Loucy (cell line): ENCODE measurements at regions not wholly inside any gene's neighbourhood (a gene's known extent, or its start where the extent isn't known, plus 50 kb on each side); places are given as distances from the start of the nearest gene placed in this dataset.

Source experiments
- H2AFZ ChIP-seq: fragments of 200-600 bp; sonication (generic); 2 replicates; pipeline ENCODE4 v1.6.0; 2016; ENCODE audit warnings: antibody characterized with exemption, mild to moderate bottlenecking, low read length, moderate library complexity
- H3F3A ChIP-seq: fragments of 200-600 bp; 2 replicates; pipeline ENCODE4 v1.6.0; 2016; ENCODE audit warnings: antibody characterized with exemption, low read depth, mild to moderate bottlenecking
- H3K27me3 ChIP-seq: fragments of 200-600 bp; sonication (generic); 2 replicates; pipeline ENCODE4 v1.6.1; 2014; ENCODE audit warnings: low read length, mild to moderate bottlenecking; ENCODE audit not compliant: insufficient read depth, poor library complexity, severe bottlenecking
- H3K36me3 ChIP-seq: fragments of 200-600 bp; sonication (generic); 2 replicates; pipeline ENCODE4 v1.6.1; 2016; ENCODE audit warnings: low read length; ENCODE audit not compliant: insufficient read depth
- H3K4me1 ChIP-seq: fragments of 200-600 bp; sonication (generic); 2 replicates; pipeline ENCODE4 v1.5.1; 2014; ENCODE audit warnings: low read length, mild to moderate bottlenecking; ENCODE audit not compliant: insufficient read depth, poor library complexity, severe bottlenecking
- H3K4me2 ChIP-seq: fragments of 200-600 bp; sonication (generic); 2 replicates; pipeline ENCODE4 v1.6.0; 2014; ENCODE audit warnings: antibody characterized with exemption, low read length, low read depth, mild to moderate bottlenecking; ENCODE audit not compliant: poor library complexity, severe bottlenecking
- H3K4me3 ChIP-seq: fragments of 200-600 bp; sonication (generic); 2 replicates; pipeline ENCODE4 v1.5.1; 2014; ENCODE audit warnings: low read length, mild to moderate bottlenecking, mixed read lengths; ENCODE audit not compliant: poor library complexity, severe bottlenecking
- H3K79me2 ChIP-seq: fragments of 200-600 bp; sonication (generic); 2 replicates; pipeline ENCODE4 v1.6.1; 2014; ENCODE audit warnings: low read length; ENCODE audit not compliant: insufficient read depth
- H3K9ac ChIP-seq: fragments of 200-600 bp; sonication (generic); 2 replicates; pipeline ENCODE4 v1.6.0; 2014; ENCODE audit warnings: mild to moderate bottlenecking, low read depth, low read length, moderate library complexity; ENCODE audit not compliant: poor library complexity, severe bottlenecking
- H3K9me2 ChIP-seq: fragments of 200-600 bp; sonication (generic); replicated peaks from 2 replicates; pipeline ENCODE4 v1.6.1; 2016; ENCODE audit warnings: low read depth, low read length, mixed read lengths
- H3K9me3 ChIP-seq: fragments of 200-600 bp; sonication (generic); 2 replicates; pipeline ENCODE4 v1.6.1; 2014; ENCODE audit warnings: mild to moderate bottlenecking, antibody characterized with exemption, low read length, low read depth; ENCODE audit not compliant: insufficient read depth
- H4K20me1 ChIP-seq: fragments of 200-600 bp; sonication (generic); 2 replicates; pipeline ENCODE4 v1.6.0; 2014; ENCODE audit warnings: antibody characterized with exemption, low read length, mild to moderate bottlenecking; ENCODE audit not compliant: insufficient read depth, poor library complexity, severe bottlenecking
- EZH2phosphoT487 ChIP-seq: fragments of 200-600 bp; IDR thresholded peaks from 2 replicates; pipeline ENCODE4 v1.6.1; 2018; ENCODE audit warnings: antibody characterized with exemption, mild to moderate bottlenecking, moderate library complexity, borderline replicate concordance
- TF ChIP-seq, protein P1 (sequence below): fragments of 200-600 bp; sonication (generic); conservative IDR thresholded peaks from 2 replicates; pipeline ENCODE4 v1.5.1; 2014; ENCODE audit warnings: mild to moderate bottlenecking, antibody characterized with exemption, low read length

DNA sequence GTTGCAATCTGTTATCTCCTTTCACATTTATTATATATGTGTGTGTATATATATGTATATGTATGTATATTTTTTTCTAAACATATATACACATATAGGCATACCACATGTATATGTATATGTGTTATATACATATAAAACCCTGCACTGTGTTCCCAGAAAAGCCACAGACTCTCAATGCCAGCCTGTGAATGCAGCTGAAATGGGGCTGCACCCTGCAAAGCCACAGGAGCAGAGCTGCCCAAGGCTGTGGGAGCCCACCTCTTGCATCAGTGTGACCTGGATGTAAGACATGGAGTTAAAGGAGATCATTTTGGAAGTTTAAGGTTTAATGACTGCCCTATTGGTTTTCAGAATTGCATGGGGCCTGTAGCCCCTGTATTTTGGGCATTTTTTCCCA lies 762.3 kb upstream of the ARPP21 start:
- TF ChIP-seq, protein P1, sequence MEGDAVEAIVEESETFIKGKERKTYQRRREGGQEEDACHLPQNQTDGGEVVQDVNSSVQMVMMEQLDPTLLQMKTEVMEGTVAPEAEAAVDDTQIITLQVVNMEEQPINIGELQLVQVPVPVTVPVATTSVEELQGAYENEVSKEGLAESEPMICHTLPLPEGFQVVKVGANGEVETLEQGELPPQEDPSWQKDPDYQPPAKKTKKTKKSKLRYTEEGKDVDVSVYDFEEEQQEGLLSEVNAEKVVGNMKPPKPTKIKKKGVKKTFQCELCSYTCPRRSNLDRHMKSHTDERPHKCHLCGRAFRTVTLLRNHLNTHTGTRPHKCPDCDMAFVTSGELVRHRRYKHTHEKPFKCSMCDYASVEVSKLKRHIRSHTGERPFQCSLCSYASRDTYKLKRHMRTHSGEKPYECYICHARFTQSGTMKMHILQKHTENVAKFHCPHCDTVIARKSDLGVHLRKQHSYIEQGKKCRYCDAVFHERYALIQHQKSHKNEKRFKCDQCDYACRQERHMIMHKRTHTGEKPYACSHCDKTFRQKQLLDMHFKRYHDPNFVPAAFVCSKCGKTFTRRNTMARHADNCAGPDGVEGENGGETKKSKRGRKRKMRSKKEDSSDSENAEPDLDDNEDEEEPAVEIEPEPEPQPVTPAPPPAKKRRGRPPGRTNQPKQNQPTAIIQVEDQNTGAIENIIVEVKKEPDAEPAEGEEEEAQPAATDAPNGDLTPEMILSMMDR, result no peak
- TF ChIP-seq EZH2phosphoT487, result no peak
- Histone ChIP-seq H2AFZ (no peak overlapping the region), H3K36me3 (no peaks in the 10 kb centered on the region), H3K4me1 (no peaks in the 10 kb centered on the region), H3K27me3 (no peaks in the 10 kb centered on the region), H3K4me2 (no peak overlapping the region), H3K9ac (no peak overlapping the region), H3K9me2 (no peaks in the 10 kb centered on the region), H3K4me3 (no peak overlapping the region), H3K9me3 (no peaks in the 10 kb centered on the region), H4K20me1 (no peaks in the 10 kb centered on the region), H3K79me2 (no peaks in the 10 kb centered on the region), H3F3A (no peaks in the 10 kb centered on the region)

DNA sequence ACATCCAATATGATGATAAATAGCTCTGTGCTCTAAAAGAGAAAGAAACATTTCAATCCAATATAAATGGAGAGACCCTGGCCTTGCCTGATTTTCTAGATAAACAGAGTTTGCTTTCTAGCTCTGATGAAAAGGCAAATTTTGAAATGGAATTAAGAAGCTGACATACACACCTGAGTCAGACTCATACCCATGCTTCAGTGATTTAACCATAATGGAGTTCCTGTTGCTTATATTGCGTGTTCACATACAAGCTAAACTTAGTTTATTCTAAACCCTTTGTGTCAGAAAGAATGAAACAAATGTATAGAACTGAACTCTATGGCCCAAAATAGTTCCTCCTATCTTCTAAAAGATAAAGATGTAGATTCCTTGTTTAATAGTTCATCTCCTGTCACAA lies 760.8 kb upstream of the ARPP21 start:
- Histone ChIP-seq H3K4me2 (no peak overlapping the region), H3K27me3 (no peaks in the 10 kb centered on the region), H3K9ac (no peak overlapping the region), H3F3A (no peaks in the 10 kb centered on the region), H3K9me3 (no peaks in the 10 kb centered on the region), H3K4me3 (no peak overlapping the region), H3K9me2 (no peaks in the 10 kb centered on the region), H3K36me3 (no peaks in the 10 kb centered on the region), H2AFZ (no peak overlapping the region), H3K79me2 (no peaks in the 10 kb centered on the region), H3K4me1 (no peaks in the 10 kb centered on the region), H4K20me1 (no peaks in the 10 kb centered on the region)
- TF ChIP-seq, protein P1, result no peak
- TF ChIP-seq EZH2phosphoT487, result no peak

GRCh38 chr3:34881026-34881425 lies 758.3 kb upstream of the ARPP21 start:
- Histone ChIP-seq H3K27me3 (no peaks in the 10 kb centered on the region), H3K9me2 (no peaks in the 10 kb centered on the region), H3K9me3 (no peaks in the 10 kb centered on the region), H3K79me2 (no peaks in the 10 kb centered on the region), H3K9ac (no peak overlapping the region), H3K4me1 (no peaks in the 10 kb centered on the region), H4K20me1 (no peaks in the 10 kb centered on the region), H3K4me3 (no peak overlapping the region), H3K36me3 (no peaks in the 10 kb centered on the region), H3K4me2 (no peak overlapping the region), H3F3A (no peaks in the 10 kb centered on the region), H2AFZ (no peak overlapping the region)
- TF ChIP-seq, protein P1, result no peak
- no peak for TF ChIP-seq EZH2phosphoT487
